ENCODE measurements at regions not wholly inside any gene's neighbourhood (a gene's known extent, or its start where the extent isn't known, plus 50 kb on each side); places are given as distances from the start of the nearest gene placed in this dataset.

- peaks cover 49% of the 10 kb centered on the region for H3K4me1 ChIP-seq (replicated peaks; ENCODE audit: insufficient read depth)
- H3K4me2 ChIP-seq, result peak overlapping the region; percentile 51
- peaks cover 3% of the 10 kb centered on the region; the same call in 1 of the 2 replicates for H3K9me3 ChIP-seq (ENCODE audit: insufficient read depth, low read depth)
- BruUV-seq (replicated peaks), result no TSS peak
- peak in 1 of 2 experiments; percentile 23 for DNase-seq
- ChIA-PET POLR2A (ENCODE audit: unreplicated experiment) (interaction anchor here (0.8 to 0.9 kb wide), 2 partner anchors 18 to 48 kb away, joined by 3 to 4 read pairs; no protein-coding TSS in a partner anchor), CTCF (no interaction called here)
- no peaks in the 10 kb centered on the region for H3K36me3 ChIP-seq (ENCODE audit: low read depth)
- H2AFZ ChIP-seq, result peak overlapping the region; percentile 76
- no peaks in the 10 kb centered on the region for H3K79me2 ChIP-seq (ENCODE audit: low read depth)
- H4K20me1 ChIP-seq (ENCODE audit: insufficient read depth), result no peaks in the 10 kb centered on the region
- no peaks in the 10 kb centered on the region for H3K9me2 ChIP-seq (ENCODE audit: insufficient read depth)
- TF ChIP-seq CTCF (conservative IDR thresholded peaks at IDR 0.05) (no peak), EZH2 (IDR thresholded peaks at IDR 0.05; ENCODE audit: low read depth) (no peak)
- H3K27ac ChIP-seq, result peak overlapping the region; percentile 54
- H3K27me3 ChIP-seq (ENCODE audit: insufficient read depth, low read depth), result no peaks in the 10 kb centered on the region
- H3F3A ChIP-seq (ENCODE audit: insufficient read depth, low read depth), result 0 out of 2 replicates have a peak, but pooled peaks cover 5% of the 10 kb centered on the region
- intact Hi-C loops (cut with micrococcal nuclease; ENCODE audit: unreplicated experiment), result no loop called here
- H3K4me3 ChIP-seq, result no peak overlapping the region
These were observed 101.1 kb upstream of the FRY start for GRCh38 chr13:31930490-31930889.

GRCh38 chr13:31930901-31931522 is 100.6 kb upstream of the FRY start:
- Histone ChIP-seq H3K9me2 (ENCODE audit: insufficient read depth) (no peaks in the 10 kb centered on the region), H3K36me3 (ENCODE audit: low read depth) (no peaks in the 10 kb centered on the region), H3K9me3 (ENCODE audit: insufficient read depth, low read depth) (peaks cover 3% of the 10 kb centered on the region; the same call in 1 of the 2 replicates), H3K4me3 (no peak overlapping the region), H3F3A (ENCODE audit: insufficient read depth, low read depth) (0 out of 2 replicates have a peak, but pooled peaks cover 5% of the 10 kb centered on the region), H4K20me1 (ENCODE audit: insufficient read depth) (no peaks in the 10 kb centered on the region), H3K27me3 (ENCODE audit: insufficient read depth, low read depth) (no peaks in the 10 kb centered on the region), H3K79me2 (ENCODE audit: low read depth) (no peaks in the 10 kb centered on the region), H3K4me2 (peak overlapping the region; percentile 51), H3K27ac (peak overlapping the region; percentile 54), H2AFZ (peak overlapping the region; percentile 76), H3K4me1 (replicated peaks; ENCODE audit: insufficient read depth) (peaks cover 49% of the 10 kb centered on the region)
- TF ChIP-seq EZH2 (IDR thresholded peaks at IDR 0.05; ENCODE audit: low read depth) (no peak), CTCF (conservative IDR thresholded peaks at IDR 0.05) (no peak)
- BruUV-seq (replicated peaks), result no TSS peak
- intact Hi-C loops (cut with micrococcal nuclease; ENCODE audit: unreplicated experiment), result no loop called here
- POLR2A ChIA-PET (ENCODE audit: unreplicated experiment), result interaction anchor here (0.6 to 0.9 kb wide), 3 partner anchors 18 to 47 kb away, joined by 3 to 6 read pairs (median 4); no protein-coding TSS in a partner anchor
- peak in 1 of 2 experiments; percentile 46 for DNase-seq
- CTCF ChIA-PET, result no interaction called here

- Histone ChIP-seq H4K20me1 (ENCODE audit: insufficient read depth) (no peaks in the 10 kb centered on the region), H3K27me3 (ENCODE audit: insufficient read depth, low read depth) (no peaks in the 10 kb centered on the region), H3K36me3 (ENCODE audit: low read depth) (no peaks in the 10 kb centered on the region), H3K9me2 (ENCODE audit: insufficient read depth) (no peaks in the 10 kb centered on the region; the same call in 1 of the 2 replicates), H3K27ac (no peak overlapping the region), H3K4me2 (no peak overlapping the region), H3K9me3 (ENCODE audit: insufficient read depth, low read depth) (no peaks in the 10 kb centered on the region), H3K79me2 (ENCODE audit: low read depth) (no peaks in the 10 kb centered on the region), H2AFZ (no peak overlapping the region), H3K4me3 (no peak overlapping the region), H3K4me1 (replicated peaks; ENCODE audit: insufficient read depth) (no peaks in the 10 kb centered on the region), H3F3A (ENCODE audit: insufficient read depth, low read depth) (no peaks in the 10 kb centered on the region)
- TF ChIP-seq EZH2 (IDR thresholded peaks at IDR 0.05; ENCODE audit: low read depth), result no peak
- TF ChIP-seq CTCF (conservative IDR thresholded peaks at IDR 0.05), result no peak
- ChIA-PET POLR2A (ENCODE audit: unreplicated experiment) (no interaction called here), CTCF (no interaction called here)
- DNase-seq, result no peak
- no TSS peak for BruUV-seq (replicated peaks)
- intact Hi-C loops (cut with micrococcal nuclease; ENCODE audit: unreplicated experiment), result no loop called here
These were observed 94.1 kb upstream of the FRY start for GRCh38 chr13:31937436-31937835.

Measured in PC-9 (cell line).